IMR-90 (cell line): ENCODE measurements at regions not wholly inside any gene's neighbourhood (a gene's known extent, or its start where the extent isn't known, plus 50 kb on each side); places are given as distances from the start of the nearest gene placed in this dataset.

Source experiments
- ATAC-seq: fragments of 200-7000 bp; cut with Tn5 transposase; 2 replicates; pipeline ENCODE4 v1.9.1; 2020; ENCODE audit warnings: low read depth, mild to moderate bottlenecking, moderate library complexity
- BruUV-seq: library from RNA; stranded (reverse); fragments of 400-500 nt; replicated peaks from 2 replicates; lab custom pipeline; 2021; lab: Mats Ljungman, UMichigan
- CTCF ChIA-PET: fragments of 300-600 bp; formaldehyde crosslinking; extraction: SDS; loops from one replicate; lab custom pipeline; 2021; ENCODE audit warnings: antibody characterized with exemption; lab: Yijun Ruan, JAX
- POLR2A ChIA-PET: fragments of 300-600 bp; sonication (Branson Sonifier 250); formaldehyde crosslinking; loops from one replicate; lab custom pipeline; 2022; ENCODE audit warnings: antibody characterized with exemption; ENCODE audit not compliant: unreplicated experiment; lab: Charles Lee
- DNase-seq: peaks from one replicate; pipeline ENCODE4 v3.0.0; 2013
- H2AFZ ChIP-seq: replicated peaks from 2 replicates; pipeline ENCODE3; 2013; ENCODE audit warnings: low read length, mild to moderate bottlenecking; ENCODE audit not compliant: poor library complexity
- H2AK5ac ChIP-seq: 2 replicates; pipeline ENCODE4 v1.6.1; 2013; ENCODE audit warnings: low read depth, low read length, inconsistent platforms
- H2AK9ac ChIP-seq: replicated peaks from 2 replicates; pipeline ENCODE3; 2013; ENCODE audit warnings: mild to moderate bottlenecking, low read depth, low read length, moderate library complexity; ENCODE audit not compliant: poor library complexity
- H2BK120ac ChIP-seq: 2 replicates; pipeline ENCODE4 v1.6.1; 2013; ENCODE audit warnings: low read depth, low read length, inconsistent platforms
- H2BK15ac ChIP-seq: 3 replicates; pipeline ENCODE4 v1.6.1; 2013; ENCODE audit warnings: low read depth, low read length, inconsistent platforms
- H2BK20ac ChIP-seq: 2 replicates; pipeline ENCODE4 v1.6.1; 2013; ENCODE audit warnings: low read depth, mild to moderate bottlenecking, inconsistent platforms, low read length, moderate library complexity
- H2BK5ac ChIP-seq: 2 replicates; pipeline ENCODE4 v1.6.1; 2013; ENCODE audit warnings: mild to moderate bottlenecking, low read depth, low read length, inconsistent platforms; ENCODE audit not compliant: poor library complexity, severe bottlenecking
- H3K14ac ChIP-seq: replicated peaks from 2 replicates; pipeline ENCODE4 v1.6.1; 2013; ENCODE audit warnings: low read depth, low read length, inconsistent platforms
- H3K18ac ChIP-seq: 2 replicates; pipeline ENCODE4 v1.6.1; 2013; ENCODE audit warnings: low read depth, low read length, control low read depth
- H3K23ac ChIP-seq: 2 replicates; pipeline ENCODE4 v1.6.1; 2013; ENCODE audit warnings: low read depth, low read length, inconsistent platforms
- H3K27ac ChIP-seq: 2 replicates; pipeline ENCODE4 v1.5.1; 2013; ENCODE audit warnings: mild to moderate bottlenecking, control low read depth, low read length; ENCODE audit not compliant: insufficient read depth
- H3K27me3 ChIP-seq: 2 replicates; pipeline ENCODE4 v1.6.1; 2013; ENCODE audit warnings: low read length; ENCODE audit not compliant: control insufficient read depth, insufficient read depth
- H3K36me3 ChIP-seq: 2 replicates; pipeline ENCODE4 v1.6.1; 2013; ENCODE audit warnings: low read length, mixed read lengths; ENCODE audit not compliant: control insufficient read depth, insufficient read depth
- H3K4ac ChIP-seq: 2 replicates; pipeline ENCODE4 v1.6.1; 2013; ENCODE audit warnings: low read depth, low read length, inconsistent platforms
- H3K4me1 ChIP-seq: 2 replicates; pipeline ENCODE4 v1.6.1; 2013; ENCODE audit warnings: low read length, mixed read lengths; ENCODE audit not compliant: control insufficient read depth, insufficient read depth
- H3K4me2 ChIP-seq: 2 replicates; pipeline ENCODE4 v1.6.1; 2013; ENCODE audit warnings: low read depth, mild to moderate bottlenecking, control low read depth, low read length, moderate library complexity
- H3K4me3 ChIP-seq: 2 replicates; pipeline ENCODE4 v1.5.1; 2013; ENCODE audit warnings: low read depth, mild to moderate bottlenecking, control low read depth, low read length, moderate library complexity; ENCODE audit not compliant: insufficient read depth
- H3K56ac ChIP-seq: 2 replicates; pipeline ENCODE4 v1.6.1; 2013; ENCODE audit warnings: low read length, inconsistent platforms; ENCODE audit not compliant: insufficient read depth; ENCODE audit errors: extremely low read depth
- H3K79me1 ChIP-seq, 2 experiments: 2 replicates each; pipeline ENCODE4 v1.6.1; 2013; ENCODE audit warnings: low read length in 2 of 2, inconsistent platforms in 1 of 2, low read depth in 1 of 2
- H3K9ac ChIP-seq: 2 replicates; pipeline ENCODE4 v1.6.1; 2013; ENCODE audit warnings: low read depth, low read length, control low read depth
- H3K9me1 ChIP-seq: 2 replicates; pipeline ENCODE4 v1.6.1; 2013; ENCODE audit warnings: low read length, inconsistent platforms; ENCODE audit not compliant: insufficient read depth
- H3K9me3 ChIP-seq: 2 replicates; pipeline ENCODE4 v1.6.1; 2013; ENCODE audit warnings: low read length; ENCODE audit not compliant: control insufficient read depth, insufficient read depth
- H4K20me1 ChIP-seq: 2 replicates; pipeline ENCODE4 v1.6.1; 2013; ENCODE audit warnings: low read length, inconsistent platforms; ENCODE audit not compliant: insufficient read depth
- H4K5ac ChIP-seq: 2 replicates; pipeline ENCODE4 v1.6.1; 2013; ENCODE audit warnings: mild to moderate bottlenecking, low read depth, low read length, control low read depth
- H4K8ac ChIP-seq, 2 experiments: 2 replicates each; pipeline ENCODE4 v1.6.1; 2013; ENCODE audit warnings: low read depth in 2 of 2, low read length in 2 of 2, control low read depth in 1 of 2, inconsistent platforms in 1 of 2
- H4K91ac ChIP-seq: 2 replicates; pipeline ENCODE4 v1.6.1; 2013; ENCODE audit warnings: low read depth, low read length, inconsistent platforms; ENCODE audit not compliant: insufficient read depth
- BHLHE40 ChIP-seq: fragments of 150-350 bp; IDR thresholded peaks from 2 replicates; pipeline ENCODE4 v1.6.1; 2016; ENCODE audit warnings: mild to moderate bottlenecking, low read depth, low read length
- CEBPB ChIP-seq: IDR thresholded peaks from 2 replicates; pipeline ENCODE4 v1.6.1; 2012; ENCODE audit warnings: low read depth, low read length, improper control_type of control experiment
- CHD1 ChIP-seq: IDR thresholded peaks from 2 replicates; pipeline ENCODE4 v1.6.1; 2012; ENCODE audit warnings: low read depth, low read length, improper control_type of control experiment
- CTCF ChIP-seq: conservative IDR thresholded peaks from 2 replicates; pipeline ENCODE4 v1.5.1; 2012; ENCODE audit warnings: mild to moderate bottlenecking, low read depth, low read length, improper control_type of control experiment
- ELK1 ChIP-seq: fragments of 150-350 bp; IDR thresholded peaks from 2 replicates; pipeline ENCODE4 v1.6.1; 2016; ENCODE audit warnings: low read depth, mild to moderate bottlenecking, low read length, moderate library complexity, borderline replicate concordance
- FOS ChIP-seq: fragments of 150-350 bp; IDR thresholded peaks from 2 replicates; pipeline ENCODE4 v1.6.1; 2016; ENCODE audit warnings: low read depth, low read length
- MAFK ChIP-seq: IDR thresholded peaks from 2 replicates; pipeline ENCODE4 v1.6.1; 2012; ENCODE audit warnings: low read depth, low read length, improper control_type of control experiment
- MAZ ChIP-seq: IDR thresholded peaks from 2 replicates; pipeline ENCODE4 v1.6.1; 2012; ENCODE audit warnings: low read depth, mild to moderate bottlenecking, low read length, improper control_type of control experiment, moderate library complexity, borderline replicate concordance
- MXI1 ChIP-seq: IDR thresholded peaks from 2 replicates; pipeline ENCODE4 v1.6.1; 2012; ENCODE audit warnings: low read depth, mild to moderate bottlenecking, low read length, moderate library complexity, borderline replicate concordance
- NFE2L2 ChIP-seq: fragments of 150-350 bp; IDR thresholded peaks from 2 replicates; pipeline ENCODE4 v1.6.1; 2016; ENCODE audit warnings: low read depth, mild to moderate bottlenecking, low read length
- POLR2A ChIP-seq: IDR thresholded peaks from 2 replicates; pipeline ENCODE4 v1.6.1; 2012; ENCODE audit warnings: mild to moderate bottlenecking, low read depth, low read length
- RAD21 ChIP-seq: IDR thresholded peaks from 2 replicates; pipeline ENCODE4 v1.6.1; 2012; ENCODE audit warnings: low read length, improper control_type of control experiment
- RCOR1 ChIP-seq: IDR thresholded peaks from 2 replicates; pipeline ENCODE4 v1.6.1; 2012; ENCODE audit warnings: mild to moderate bottlenecking, low read length, improper control_type of control experiment; ENCODE audit not compliant: insufficient replicate concordance
- RFX5 ChIP-seq: IDR thresholded peaks from 2 replicates; pipeline ENCODE4 v1.8.0; 2012; ENCODE audit warnings: low read depth, mild to moderate bottlenecking, low read length, moderate library complexity
- SMC3 ChIP-seq: fragments of 150-350 bp; IDR thresholded peaks from 2 replicates; pipeline ENCODE4 v1.6.1; 2016; ENCODE audit warnings: low read depth, mild to moderate bottlenecking, antibody characterized with exemption, low read length, moderate library complexity
- USF2 ChIP-seq: fragments of 150-350 bp; IDR thresholded peaks from 2 replicates; pipeline ENCODE4 v1.6.1; 2017; ENCODE audit warnings: mild to moderate bottlenecking, antibody characterized with exemption, low read length, low read depth
- WGBS, 2 experiments: methylation state at CpG; one replicate each; pipeline versions ENCODE4 v1.1.5 to v1.1.7; 2013; ENCODE audit warnings: missing lambda C conversion rate in 2 of 2; ENCODE audit not compliant: insufficient read length in 1 of 2; ENCODE audit errors: extremely low coverage in 2 of 2; 5-methylcytosine and 5-hydroxymethylcytosine counted together
- dilution Hi-C: fragments of 300-500 bp; cut with HindIII; formaldehyde crosslinking; loops from one replicate; pipeline ENCODE4 v1.14.3; 2018; ENCODE audit warnings: low sequenced_read_pairs; ENCODE audit not compliant: unreplicated experiment
- in situ Hi-C: fragments of 300-500 bp; cut with MboI; formaldehyde crosslinking; loops from 3 replicates; pipeline ENCODE4 v1.14.3; 2019; ENCODE audit warnings: low sequenced_read_pairs, inconsistent platforms, mixed read lengths
- intact Hi-C: fragments of 100-400 bp; cut with micrococcal nuclease; formaldehyde crosslinking; loops from 2 replicates; pipeline ENCODE4 v1.10.0; 2022

- no peak overlapping the region for H2BK15ac ChIP-seq
- H4K20me1 ChIP-seq = no peaks in the 10 kb centered on the region
- H3K23ac ChIP-seq = no peak overlapping the region
- no peaks in the 10 kb centered on the region for H3K9me1 ChIP-seq
- no peak overlapping the region for H3K14ac ChIP-seq
- ChIA-PET POLR2A (no interaction called here), CTCF (no interaction called here)
- in situ Hi-C loops = no loop called here
- H3K56ac ChIP-seq = no peak overlapping the region
- H3K9ac ChIP-seq = no peak overlapping the region
- H4K5ac ChIP-seq = no peak overlapping the region
- no peak overlapping the region for H2AK5ac ChIP-seq
- H3K27me3 ChIP-seq = peaks cover 14% of the 10 kb centered on the region
- no peak overlapping the region for H3K27ac ChIP-seq
- no peaks in the 10 kb centered on the region for H3K36me3 ChIP-seq
- H2BK20ac ChIP-seq = no peak overlapping the region
- no peak overlapping the region for H4K91ac ChIP-seq
- no peak overlapping the region for H3K18ac ChIP-seq
- no peak overlapping the region for H2AFZ ChIP-seq
- H4K8ac ChIP-seq = no peak overlapping the region
- DNase-seq (no peak), ATAC-seq (no peak)
- no TSS peak for BruUV-seq
- no CpG with 5 or more reads among the region's 4 CpGs for whole genome bisulfite sequencing, 2 experiments
- intact Hi-C loops = no loop called here
- H2BK120ac ChIP-seq = no peak overlapping the region
- H3K79me1 ChIP-seq = no peaks in the 10 kb centered on the region
- dilution Hi-C loops = no loop called here
- no peaks in the 10 kb centered on the region for H3K4me1 ChIP-seq
- H2AK9ac ChIP-seq = no peak overlapping the region
- no peak overlapping the region for H3K4me2 ChIP-seq
- no peak overlapping the region for H3K4me3 ChIP-seq
- TF ChIP-seq RAD21 (no peak), CEBPB (no peak), NFE2L2 (no peak), USF2 (no peak), FOS (no peak), ELK1 (no peak), RCOR1 (no peak), POLR2A (no peak), MAFK (no peak), CTCF (no peak), RFX5 (no peak), BHLHE40 (no peak), MAZ (no peak), MXI1 (no peak), CHD1 (no peak), SMC3 (no peak)
- H3K4ac ChIP-seq = no peak overlapping the region
- H3K9me3 ChIP-seq = no peaks in the 10 kb centered on the region
- H2BK5ac ChIP-seq = no peak overlapping the region
These were observed 124.1 kb downstream of the OMA1 start for GRCh38 chr1:58422436-58422835.
